ENCODE measurements at regions not wholly inside any gene's neighbourhood (a gene's known extent, or its start where the extent isn't known, plus 50 kb on each side); places are given as distances from the start of the nearest gene placed in this dataset.
"Not testable (repeated sequence)": the region's sequence is repeated elsewhere in the genome, so short reads cannot be mapped to it uniquely, and the experiment has no call there.

GRCh38 chr7:119630406-119630969, 642.5 kb upstream of the KCND2 start:
- in situ Hi-C loops (cut with MboI; ENCODE audit: low pct_unique_long_range_greater_than_20kb in 2 of 9, low sequenced_read_pairs in 9 of 9, unreplicated experiment in 9 of 9), result no loop called here
- Histone ChIP-seq H3K4me1 (replicated peaks in 1 of 2) (no peaks in the 10 kb centered on the region), H3K27ac (no peak overlapping the region), H3K4me3 (no peak overlapping the region)
- 0 to 76% (median 21%) methylated on average over 1 to 2 of the region's 2 CpGs; no CpG with 5 or more reads in 2 of the 10 experiments for WGBS, 10 experiments
- ATAC-seq (replicated peaks in 6 of 8), result no peak

GRCh38 chr7:119633812-119634211, 639.2 kb upstream of the KCND2 start:
- in situ Hi-C loops (cut with MboI; ENCODE audit: low pct_unique_long_range_greater_than_20kb in 2 of 9, low sequenced_read_pairs in 9 of 9, unreplicated experiment in 9 of 9); ATAC-seq (replicated peaks in 6 of 8): not testable (repeated sequence)
- 14 to 100% (median 70%) methylated on average over 1 to 2 of the region's 2 CpGs; no CpG with 5 or more reads in 5 of the 10 experiments for WGBS, 10 experiments

GRCh38 chr7:119640326-119640725, 632.6 kb upstream of the KCND2 start:
- Histone ChIP-seq H3K4me1 (replicated peaks in 1 of 2) (no peaks in the 10 kb centered on the region), H3K4me3 (no peak overlapping the region), H3K27ac (no peak overlapping the region)
- in situ Hi-C loops (cut with MboI; ENCODE audit: low pct_unique_long_range_greater_than_20kb in 2 of 9, low sequenced_read_pairs in 9 of 9, unreplicated experiment in 9 of 9), result no loop called here
- no peak for ATAC-seq (replicated peaks in 6 of 8)
- WGBS, 10 experiments, result 13 to 90% (median 72%) methylated on average over 1 to 4 of the region's 4 CpGs

More at GRCh38 chr7:119633812-119634211, 639.2 kb upstream of the KCND2 start:
- not testable (repeated sequence) for H3K27ac ChIP-seq; H3K4me1 ChIP-seq (replicated peaks in 1 of 2); H3K4me3 ChIP-seq

DNA sequence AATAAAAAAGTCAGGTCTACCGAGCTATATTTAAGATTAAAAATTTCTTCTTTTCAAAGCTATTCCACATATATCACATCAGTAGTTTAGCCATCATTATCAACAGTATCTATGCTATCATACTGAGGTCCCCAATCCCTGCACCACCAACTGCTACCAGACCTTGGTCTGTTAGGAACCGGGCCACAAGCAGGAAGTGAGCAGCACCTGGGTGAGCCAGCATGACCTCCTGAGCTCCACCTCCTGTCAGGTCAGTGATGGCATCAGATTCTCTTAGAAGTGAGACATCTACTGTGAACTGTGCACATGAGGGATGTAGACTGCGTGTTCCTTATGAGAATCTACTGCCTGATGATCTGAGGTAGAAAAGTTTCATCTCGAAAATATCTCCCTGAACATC, 632.1 kb upstream of the KCND2 start:
- no peak overlapping the region for H3K4me3 ChIP-seq
- H3K27ac ChIP-seq, result no peak overlapping the region
- no peak for ATAC-seq (replicated peaks in 6 of 8)
- 0 to 100% (median 86%) methylated on average over 1 to 4 of the region's 4 CpGs; no CpG with 5 or more reads in 1 of the 10 experiments for WGBS, 10 experiments
- in situ Hi-C loops (cut with MboI; ENCODE audit: low pct_unique_long_range_greater_than_20kb in 2 of 9, low sequenced_read_pairs in 9 of 9, unreplicated experiment in 9 of 9), result no loop called here
- H3K4me1 ChIP-seq (replicated peaks in 1 of 2), result no peaks in the 10 kb centered on the region

DNA sequence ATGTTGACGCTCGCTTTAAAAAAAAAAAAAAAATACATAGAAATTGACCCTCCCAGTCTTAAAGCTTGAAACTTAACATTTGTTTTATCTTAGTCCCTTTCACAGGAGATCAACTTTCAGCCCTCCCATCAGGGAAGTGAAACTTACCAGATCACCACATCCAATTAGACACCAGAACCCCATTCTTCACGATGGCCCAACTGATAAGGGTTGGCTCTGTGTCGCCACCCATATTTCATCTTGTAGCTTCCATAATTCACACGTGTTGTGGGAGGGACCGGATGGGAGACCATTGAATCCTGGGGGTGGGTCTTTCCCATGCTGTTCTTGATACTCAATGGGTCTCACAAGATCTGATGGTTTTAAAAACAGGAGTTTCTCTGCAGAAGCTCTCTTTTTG, 629.4 kb upstream of the KCND2 start:
- H3K27ac ChIP-seq, result no peak overlapping the region
- ATAC-seq (replicated peaks in 6 of 8), result no peak
- no peaks in the 10 kb centered on the region for H3K4me1 ChIP-seq (replicated peaks in 1 of 2)
- no peak overlapping the region for H3K4me3 ChIP-seq
- WGBS, 10 experiments, result 0 to 100% (median 79%) methylated on average over 2 to 5 of the region's 6 CpGs
- in situ Hi-C loops (cut with MboI; ENCODE audit: low pct_unique_long_range_greater_than_20kb in 2 of 9, low sequenced_read_pairs in 9 of 9, unreplicated experiment in 9 of 9), result no loop called here

- 0 to 100% (median 69%) methylated on average over 1 of the region's 1 CpG; no CpG with 5 or more reads in 1 of the 10 experiments for WGBS, 10 experiments
- no peaks in the 10 kb centered on the region for H3K4me1 ChIP-seq (replicated peaks in 1 of 2)
- no peak overlapping the region for H3K4me3 ChIP-seq
- no peak overlapping the region for H3K27ac ChIP-seq
- in situ Hi-C loops (cut with MboI; ENCODE audit: low pct_unique_long_range_greater_than_20kb in 2 of 9, low sequenced_read_pairs in 9 of 9, unreplicated experiment in 9 of 9), result no loop called here
- no peak for ATAC-seq (replicated peaks in 6 of 8)
Observed at GRCh38 chr7:119647286-119647685, 625.7 kb upstream of the KCND2 start.

DNA sequence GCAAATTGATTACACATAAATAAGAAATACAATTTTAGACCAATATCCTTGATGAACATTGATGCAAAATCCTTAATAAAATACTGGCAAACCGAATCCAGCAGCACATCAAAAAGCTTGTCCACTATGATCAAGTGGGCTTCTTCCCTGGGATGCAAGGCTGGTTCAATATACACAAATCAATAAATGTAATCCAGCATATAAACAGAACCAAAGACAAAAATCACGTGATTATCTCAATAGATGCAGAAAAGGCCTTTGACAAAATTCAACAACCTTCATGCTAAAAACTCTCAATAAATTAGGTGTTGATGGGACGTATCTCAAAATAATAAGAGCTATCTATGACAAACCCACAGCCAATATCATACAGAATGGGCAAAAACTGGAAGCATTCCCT, 624.2 kb upstream of the KCND2 start:
- in situ Hi-C loops (cut with MboI; ENCODE audit: low pct_unique_long_range_greater_than_20kb in 2 of 9, low sequenced_read_pairs in 9 of 9, unreplicated experiment in 9 of 9); H3K4me3 ChIP-seq; ATAC-seq (replicated peaks in 6 of 8); H3K27ac ChIP-seq; H3K4me1 ChIP-seq (replicated peaks in 1 of 2): not testable (repeated sequence)
- 33 to 88% (median 63%) methylated on average over 1 of the region's 3 CpGs; no CpG with 5 or more reads in 5 of the 10 experiments for WGBS, 10 experiments

GRCh38 chr7:119660080-119660479, 612.9 kb upstream of the KCND2 start:
- no peak overlapping the region for H3K27ac ChIP-seq
- no peak for ATAC-seq (replicated peaks in 6 of 8)
- in situ Hi-C loops (cut with MboI; ENCODE audit: low pct_unique_long_range_greater_than_20kb in 2 of 9, low sequenced_read_pairs in 9 of 9, unreplicated experiment in 9 of 9), result no loop called here
- H3K4me1 ChIP-seq (replicated peaks in 1 of 2), result no peaks in the 10 kb centered on the region
- H3K4me3 ChIP-seq, result no peak overlapping the region
- 0 to 81% (median 77%) methylated on average over 1 to 2 of the region's 2 CpGs; no CpG with 5 or more reads in 2 of the 10 experiments for WGBS, 10 experiments

DNA sequence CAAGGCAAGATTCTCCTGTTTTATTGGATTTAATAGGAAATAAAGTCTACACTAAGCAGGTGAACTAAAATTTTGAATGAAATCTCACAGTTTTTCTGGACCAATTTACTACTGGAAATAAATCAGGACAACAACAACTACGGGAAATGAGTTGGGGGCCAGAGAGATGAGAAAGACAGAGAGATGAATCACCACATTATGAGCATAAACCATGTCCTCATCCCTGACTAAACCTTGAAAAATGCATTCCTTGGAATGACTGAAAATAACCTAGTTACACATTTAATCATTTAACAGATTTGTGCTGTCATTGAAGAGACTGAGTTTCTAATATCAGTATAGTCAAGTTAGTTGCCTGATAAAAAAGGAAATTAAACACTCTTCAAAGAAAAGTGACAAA, 608.4 kb upstream of the KCND2 start:
- WGBS, 10 experiments, result 0 to 75% (median 27%) methylated on average over 1 of the region's 1 CpG; no CpG with 5 or more reads in 2 of the 10 experiments
- peak in 4 of 8 experiments; percentile 45 to 70 (median 56) for ATAC-seq (replicated peaks in 6 of 8)
- Histone ChIP-seq H3K4me1 (replicated peaks in 1 of 2) (no peaks in the 10 kb centered on the region), H3K4me3 (no peak overlapping the region), H3K27ac (no peak overlapping the region)
- in situ Hi-C loops (cut with MboI; ENCODE audit: low pct_unique_long_range_greater_than_20kb in 2 of 9, low sequenced_read_pairs in 9 of 9, unreplicated experiment in 9 of 9), result no loop called here

DNA sequence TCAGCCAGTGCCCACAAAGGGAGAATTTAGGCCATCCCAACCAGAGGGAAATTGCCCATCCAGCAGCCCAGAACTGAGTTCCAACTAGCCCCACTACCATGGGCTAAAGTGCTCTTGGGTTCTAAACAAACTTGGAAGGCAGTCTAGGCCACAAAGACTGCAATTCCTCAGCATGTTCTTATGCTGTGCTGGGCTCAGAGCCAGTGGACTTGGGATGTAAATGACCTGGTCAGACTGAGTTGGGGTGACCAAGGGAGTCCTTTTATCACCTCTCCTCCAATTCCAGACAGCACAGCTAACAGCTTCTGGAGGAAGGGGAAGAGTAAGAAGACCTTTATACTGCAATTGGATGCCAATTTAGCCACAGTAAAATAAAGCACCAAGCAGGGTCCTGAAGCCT, 607.2 kb upstream of the KCND2 start:
- Histone ChIP-seq H3K4me1 (replicated peaks in 1 of 2) (no peaks in the 10 kb centered on the region), H3K27ac (no peak overlapping the region), H3K4me3 (no peak overlapping the region)
- ATAC-seq (replicated peaks in 6 of 8), result peak in 1 of 8 experiments; percentile 21
- in situ Hi-C loops (cut with MboI; ENCODE audit: low pct_unique_long_range_greater_than_20kb in 2 of 9, low sequenced_read_pairs in 9 of 9, unreplicated experiment in 9 of 9), result no loop called here

- H3K4me3 ChIP-seq, result no peak overlapping the region
- ATAC-seq (replicated peaks in 6 of 8), result no peak
- no peaks in the 10 kb centered on the region for H3K4me1 ChIP-seq (replicated peaks in 1 of 2)
- in situ Hi-C loops (cut with MboI; ENCODE audit: low pct_unique_long_range_greater_than_20kb in 2 of 9, low sequenced_read_pairs in 9 of 9, unreplicated experiment in 9 of 9), result no loop called here
- 13 to 100% (median 92%) methylated on average over 1 to 2 of the region's 2 CpGs for WGBS, 10 experiments
- H3K27ac ChIP-seq, result no peak overlapping the region
Observed at GRCh38 chr7:119681336-119681735, 591.6 kb upstream of the KCND2 start.

DNA sequence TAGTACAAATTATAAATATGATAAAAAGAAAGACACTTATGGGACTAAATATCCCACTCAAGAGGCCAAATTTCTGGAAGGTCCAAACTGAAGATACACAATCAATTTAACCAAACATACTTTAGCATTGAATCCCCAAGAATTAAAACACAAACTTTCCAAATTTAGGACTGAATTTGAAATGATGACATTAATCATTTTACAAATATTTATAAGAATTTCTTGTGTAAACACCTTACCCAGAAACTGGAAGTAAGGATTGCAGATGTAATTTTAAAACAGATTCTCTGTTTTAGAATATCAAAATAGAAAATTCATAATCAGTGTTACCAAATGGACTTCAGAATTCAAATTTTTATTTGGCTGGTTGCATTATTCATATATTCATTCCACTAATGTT, 588.2 kb upstream of the KCND2 start:
- Histone ChIP-seq H3K4me3 (no peak overlapping the region), H3K4me1 (replicated peaks in 1 of 2) (no peaks in the 10 kb centered on the region), H3K27ac (no peak overlapping the region)
- no peak for ATAC-seq (replicated peaks in 6 of 8)
- in situ Hi-C loops (cut with MboI; ENCODE audit: low pct_unique_long_range_greater_than_20kb in 2 of 9, low sequenced_read_pairs in 9 of 9, unreplicated experiment in 9 of 9), result no loop called here

- in situ Hi-C loops (cut with MboI; ENCODE audit: low pct_unique_long_range_greater_than_20kb in 2 of 9, low sequenced_read_pairs in 9 of 9, unreplicated experiment in 9 of 9), result no loop called here
- H3K4me3 ChIP-seq, result no peak overlapping the region
- H3K27ac ChIP-seq, result no peak overlapping the region
- 0 to 100% (median 95%) methylated on average over 1 to 2 of the region's 2 CpGs for WGBS, 10 experiments
- no peaks in the 10 kb centered on the region for H3K4me1 ChIP-seq (replicated peaks in 1 of 2)
- no peak for ATAC-seq (replicated peaks in 6 of 8)
Observed at GRCh38 chr7:119685906-119686305, 587.1 kb upstream of the KCND2 start.

DNA sequence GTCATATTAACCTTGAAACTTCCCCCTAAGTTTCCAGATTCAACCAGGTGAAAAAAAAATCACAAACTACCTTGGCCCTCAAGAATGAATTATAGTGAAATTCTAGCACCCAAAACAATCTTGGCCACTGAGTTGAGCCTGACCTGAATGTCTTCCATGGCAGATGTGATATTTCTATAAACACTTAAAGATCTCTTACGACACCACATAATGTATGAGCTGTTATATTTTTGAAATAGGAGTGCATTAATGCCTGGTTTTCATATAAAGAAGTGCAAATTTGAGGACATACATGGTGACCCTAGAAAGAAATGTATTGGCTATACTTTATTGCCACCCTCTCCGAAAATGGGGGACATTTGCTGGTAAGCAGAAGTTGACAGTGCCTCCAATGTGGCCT, 584.1 kb upstream of the KCND2 start:
- no peak overlapping the region for H3K27ac ChIP-seq
- no peaks in the 10 kb centered on the region for H3K4me1 ChIP-seq (replicated peaks in 1 of 2)
- WGBS, 10 experiments, result 0 to 100% (median 76%) methylated on average over 1 to 2 of the region's 2 CpGs; no CpG with 5 or more reads in 2 of the 10 experiments
- in situ Hi-C loops (cut with MboI; ENCODE audit: low pct_unique_long_range_greater_than_20kb in 2 of 9, low sequenced_read_pairs in 9 of 9, unreplicated experiment in 9 of 9), result no loop called here
- ATAC-seq (replicated peaks in 6 of 8), result no peak
- H3K4me3 ChIP-seq, result no peak overlapping the region
